ENCODE measurements at regions not wholly inside any gene's neighbourhood (a gene's known extent, or its start where the extent isn't known, plus 50 kb on each side); places are given as distances from the start of the nearest gene placed in this dataset.

- Histone ChIP-seq H3K27me3 (ENCODE audit: control insufficient read depth in 4 of 4, insufficient read depth in 4 of 4, low read length in 3 of 4) (peaks cover 2 to 16% (median 8%) of the 10 kb centered on the region in 4 donors), H3K27ac (ENCODE audit: low read depth in 1 of 2, low read length in 2 of 2) (no peak overlapping the region), H3K4me1 (ENCODE audit: control insufficient read depth in 4 of 4, insufficient read depth in 4 of 4, low read length in 3 of 4) (no peaks in the 10 kb centered on the region), H3K36me3 (ENCODE audit: control insufficient read depth in 4 of 4, insufficient read depth in 3 of 4, low read depth in 1 of 4, low read length in 3 of 4) (no peaks in the 10 kb centered on the region), H3K9me3 (ENCODE audit: control insufficient read depth in 4 of 4, low read length in 3 of 4) (no peaks in the 10 kb centered on the region), H3K4me3 (ENCODE audit: low read depth in 1 of 3, low read length in 3 of 3) (no peak overlapping the region), H3K9ac (ENCODE audit: low read depth in 1 of 2, low read length in 2 of 2) (no peak overlapping the region)
- DNase-seq (ENCODE audit: low spot score): no peak
- WGBS: 68% methylated on average over 7 of the region's 7 CpGs
- no peak for TF ChIP-seq CTCF (IDR thresholded peaks at IDR 0.05; ENCODE audit: low read depth, low read length, missing input control)
- TF ChIP-seq YY1 (IDR thresholded peaks at IDR 0.05): no peak
- TF ChIP-seq REST (IDR thresholded peaks at IDR 0.05): no peak
- no peak for TF ChIP-seq FOXA2 (IDR thresholded peaks at IDR 0.05)
- no peak for TF ChIP-seq EGR1 (IDR thresholded peaks at IDR 0.05; ENCODE audit: low read depth in 2 of 2)
These were observed 105.0 kb upstream of the GOLGA6L6 start for GRCh38 chr15:20646529-20647142.

GRCh38 chr15:20645956-20646355 is 104.4 kb upstream of the GOLGA6L6 start:
- no peak for DNase-seq (ENCODE audit: low spot score)
- TF ChIP-seq FOXA2 (IDR thresholded peaks at IDR 0.05) (no peak), YY1 (IDR thresholded peaks at IDR 0.05) (no peak), RAD21 (IDR thresholded peaks at IDR 0.05) (no peak), JUND (IDR thresholded peaks at IDR 0.05) (no peak), FOXA1 (IDR thresholded peaks at IDR 0.05) (no peak), GABPA (IDR thresholded peaks at IDR 0.05 in 1 of 2, conservative IDR thresholded peaks at IDR 0.05 in 1 of 2) (no peak), NR2F2 (IDR thresholded peaks at IDR 0.05) (no peak), SP1 (IDR thresholded peaks at IDR 0.05) (no peak), EGR1 (IDR thresholded peaks at IDR 0.05; ENCODE audit: low read depth in 2 of 2) (no peak), RXRA (IDR thresholded peaks at IDR 0.05) (no peak), HNF4G (IDR thresholded peaks at IDR 0.05) (no peak)
- 47% methylated on average over 5 of the region's 5 CpGs for WGBS
- Histone ChIP-seq H3K27me3 (ENCODE audit: control insufficient read depth in 4 of 4, insufficient read depth in 4 of 4, low read length in 3 of 4) (peaks cover 2 to 16% (median 8%) of the 10 kb centered on the region in 4 donors), H3K9me3 (ENCODE audit: control insufficient read depth in 4 of 4, low read length in 3 of 4) (no peaks in the 10 kb centered on the region), H3K9ac (ENCODE audit: low read depth in 1 of 2, low read length in 2 of 2) (no peak overlapping the region), H3K4me3 (ENCODE audit: low read depth in 1 of 3, low read length in 3 of 3) (no peak overlapping the region), H3K27ac (ENCODE audit: low read depth in 1 of 2, low read length in 2 of 2) (no peak overlapping the region), H3K4me1 (ENCODE audit: control insufficient read depth in 4 of 4, insufficient read depth in 4 of 4, low read length in 3 of 4) (no peaks in the 10 kb centered on the region), H3K36me3 (ENCODE audit: control insufficient read depth in 4 of 4, insufficient read depth in 3 of 4, low read depth in 1 of 4, low read length in 3 of 4) (no peaks in the 10 kb centered on the region)

- WGBS: 61% methylated on average over 3 of the region's 3 CpGs
- Histone ChIP-seq H3K27ac (ENCODE audit: low read depth in 1 of 2, low read length in 2 of 2) (no peak overlapping the region), H3K4me3 (ENCODE audit: low read depth in 1 of 3, low read length in 3 of 3) (no peak overlapping the region)
These were observed 103.3 kb upstream of the GOLGA6L6 start for GRCh38 chr15:20644896-20645295.

More at GRCh38 chr15:20644896-20645295, 103.3 kb upstream of the GOLGA6L6 start:
- Histone ChIP-seq H3K9ac (ENCODE audit: low read depth in 1 of 2, low read length in 2 of 2) (no peak overlapping the region), H3K27me3 (ENCODE audit: control insufficient read depth in 4 of 4, insufficient read depth in 4 of 4, low read length in 3 of 4) (peaks cover 2 to 16% (median 8%) of the 10 kb centered on the region in 4 donors), H3K9me3 (ENCODE audit: control insufficient read depth in 4 of 4, low read length in 3 of 4) (no peaks in the 10 kb centered on the region), H3K36me3 (ENCODE audit: control insufficient read depth in 4 of 4, insufficient read depth in 3 of 4, low read depth in 1 of 4, low read length in 3 of 4) (no peaks in the 10 kb centered on the region), H3K4me1 (ENCODE audit: control insufficient read depth in 4 of 4, insufficient read depth in 4 of 4, low read length in 3 of 4) (no peaks in the 10 kb centered on the region)
- TF ChIP-seq HNF4G (IDR thresholded peaks at IDR 0.05) (no peak), ZBTB33 (IDR thresholded peaks at IDR 0.05) (no peak), FOXA2 (IDR thresholded peaks at IDR 0.05) (no peak)
- DNase-seq (ENCODE audit: low spot score): no peak
